GM19043 (cell line): ENCODE measurements at regions not wholly inside any gene's neighbourhood (a gene's known extent, or its start where the extent isn't known, plus 50 kb on each side); places are given as distances from the start of the nearest gene placed in this dataset.

Experiments
- ATAC-seq: cut with Tn5 transposase; IDR thresholded peaks from one replicate; pipeline ENCODE4 v1.9.1; 2021; ENCODE audit warnings: low read depth; ENCODE audit not compliant: unreplicated experiment

- ATAC-seq = no peak
These were observed 406.3 kb downstream of the CDH7 start for GRCh38 chr18:66156946-66157687.

GRCh38 chr18:66150650-66151049, 399.8 kb downstream of the CDH7 start:
- no peak for ATAC-seq

DNA sequence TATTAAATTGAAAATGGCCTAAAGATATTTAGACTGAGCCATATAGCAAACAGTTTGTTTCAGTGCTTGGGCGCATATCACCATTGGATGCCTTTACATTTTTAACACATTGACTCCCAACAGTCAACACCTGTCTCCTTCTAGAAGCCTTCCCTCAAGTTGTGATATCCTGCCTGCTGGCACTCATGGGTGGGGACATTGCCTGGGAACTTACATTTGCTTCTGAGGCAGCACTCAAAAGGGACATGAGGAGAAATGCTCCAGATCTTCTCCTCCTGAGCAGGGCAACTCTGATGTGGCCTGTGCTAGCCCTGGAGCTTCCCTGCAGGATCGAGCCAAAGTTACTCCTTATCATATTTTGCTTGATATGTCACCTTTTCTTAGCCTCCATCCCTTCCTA, 392.2 kb downstream of the CDH7 start:
- no peak for ATAC-seq

GRCh38 chr18:66141716-66142115, 390.9 kb downstream of the CDH7 start:
- ATAC-seq = no peak

- no peak for ATAC-seq
These were observed 387.8 kb downstream of the CDH7 start for GRCh38 chr18:66138642-66139041.

DNA sequence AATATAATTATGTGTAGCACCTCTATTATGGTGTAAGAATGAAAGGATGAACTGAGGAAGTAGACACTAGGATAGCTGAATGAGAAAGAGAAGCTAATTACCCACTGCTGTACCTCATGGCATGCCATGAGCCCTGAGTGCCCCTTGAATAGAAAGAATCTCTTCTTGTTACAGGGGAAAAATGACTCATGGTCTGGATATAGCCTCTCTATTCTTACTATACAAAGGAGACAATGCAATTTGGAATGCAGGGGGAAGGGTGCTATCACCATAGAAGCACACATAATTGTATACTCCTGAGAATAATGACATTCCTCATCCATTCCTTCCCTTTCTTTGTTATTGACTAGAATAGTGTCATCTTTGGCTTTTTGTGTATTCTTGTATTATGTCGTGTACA, 385.2 kb downstream of the CDH7 start:
- no peak for ATAC-seq

DNA sequence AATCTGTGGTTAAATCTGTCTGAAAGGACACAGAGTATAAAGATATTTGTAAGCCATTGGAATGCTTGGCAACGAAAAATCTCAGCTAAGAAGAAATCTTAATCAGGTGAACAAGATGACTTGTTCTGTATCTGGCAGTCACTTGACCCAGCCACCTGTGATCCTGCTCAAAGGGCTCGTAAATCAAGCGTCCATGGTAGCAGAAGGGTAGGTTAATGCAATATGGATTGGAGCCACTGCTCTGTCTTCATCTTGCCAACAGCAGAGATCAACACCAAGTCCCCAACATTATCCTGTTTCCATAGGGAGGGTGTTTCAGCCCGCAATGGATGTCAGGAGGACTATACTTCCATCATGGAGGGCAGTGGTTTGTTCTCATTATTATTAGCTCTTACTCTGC, 378.4 kb downstream of the CDH7 start:
- ATAC-seq = no peak

DNA sequence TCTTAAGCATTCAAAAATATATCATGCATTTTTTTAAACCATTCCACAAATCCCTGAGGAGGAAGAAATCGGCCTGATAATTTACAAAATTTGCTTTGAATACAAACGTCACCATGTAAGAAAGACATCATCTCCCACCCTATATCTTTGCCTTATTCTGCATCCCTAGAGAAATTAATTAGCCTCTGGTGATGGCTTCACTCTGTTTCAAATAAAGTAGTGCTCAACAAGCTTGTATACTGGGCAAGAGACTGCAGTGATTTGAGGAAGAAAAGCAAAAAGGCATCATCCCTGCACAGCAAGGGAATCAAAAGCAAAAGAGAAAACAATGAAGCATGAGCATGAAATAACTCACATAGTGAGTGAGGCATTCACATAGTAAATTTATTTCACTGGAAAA, 375.5 kb downstream of the CDH7 start:
- ATAC-seq = no peak

DNA sequence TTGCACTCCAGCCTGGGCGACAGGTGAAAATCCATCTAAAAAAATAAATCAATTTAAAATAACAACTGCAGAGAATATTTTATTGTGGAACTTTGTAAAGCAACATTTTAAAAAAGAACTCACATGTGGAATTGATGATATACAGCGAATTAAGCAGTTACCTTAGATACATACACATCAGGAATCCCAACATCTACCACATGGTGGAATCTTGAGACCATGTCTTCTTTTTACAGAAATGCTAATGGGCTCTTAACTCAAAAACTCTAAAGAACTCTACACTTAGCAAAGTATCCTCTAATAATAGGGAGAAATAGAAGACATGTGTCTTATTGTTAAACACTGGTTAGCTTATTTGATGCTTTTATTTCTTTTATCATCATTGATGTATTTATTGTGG, 373.6 kb downstream of the CDH7 start:
- no peak for ATAC-seq

DNA sequence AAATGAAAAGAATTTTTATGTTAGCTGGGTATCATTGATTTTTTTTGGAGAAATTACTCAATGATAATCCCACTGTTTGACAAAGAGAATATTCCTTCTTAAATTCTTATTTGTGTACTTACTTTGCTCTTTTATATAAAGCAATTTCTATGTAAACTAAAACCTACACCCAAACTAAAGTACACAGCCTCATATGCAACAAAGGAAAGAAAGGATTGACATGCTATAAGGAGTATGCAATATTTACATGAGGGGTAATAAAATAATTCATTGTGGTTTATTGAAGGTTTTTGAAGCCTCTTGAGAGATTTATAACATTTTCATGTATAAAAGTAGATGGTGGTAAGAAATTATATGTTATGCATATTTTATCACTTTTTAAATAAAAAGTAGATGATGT, 368.5 kb downstream of the CDH7 start:
- ATAC-seq = no peak

GRCh38 chr18:66111018-66111417, 360.2 kb downstream of the CDH7 start:
- no peak for ATAC-seq

GRCh38 chr18:66110607-66111006, 359.8 kb downstream of the CDH7 start:
- no peak for ATAC-seq

DNA sequence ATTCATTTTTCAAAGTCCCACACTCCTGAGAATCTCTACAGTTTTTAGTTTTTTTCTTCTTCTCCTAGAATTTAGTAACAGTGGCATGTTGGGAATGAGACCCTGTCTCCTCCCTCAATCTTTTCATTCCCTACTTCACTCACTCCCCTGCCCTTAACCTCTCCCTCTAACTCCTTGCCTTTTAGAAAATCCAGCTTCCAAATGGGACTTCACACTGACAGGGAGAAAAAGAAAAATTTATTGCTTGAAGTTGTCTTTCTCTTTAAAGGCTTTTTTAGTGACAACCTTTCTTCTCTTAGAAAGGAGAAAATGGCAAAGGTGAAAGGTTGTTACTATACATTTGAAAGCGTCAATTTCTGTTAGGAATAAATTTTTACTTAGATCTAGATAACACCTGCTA, 359.2 kb downstream of the CDH7 start:
- no peak for ATAC-seq

GRCh38 chr18:66107546-66107945, 356.7 kb downstream of the CDH7 start:
- no peak for ATAC-seq

GRCh38 chr18:66105016-66105415, 354.2 kb downstream of the CDH7 start:
- ATAC-seq = no peak

- ATAC-seq = no peak
These were observed 352.7 kb downstream of the CDH7 start for GRCh38 chr18:66103550-66103949.

DNA sequence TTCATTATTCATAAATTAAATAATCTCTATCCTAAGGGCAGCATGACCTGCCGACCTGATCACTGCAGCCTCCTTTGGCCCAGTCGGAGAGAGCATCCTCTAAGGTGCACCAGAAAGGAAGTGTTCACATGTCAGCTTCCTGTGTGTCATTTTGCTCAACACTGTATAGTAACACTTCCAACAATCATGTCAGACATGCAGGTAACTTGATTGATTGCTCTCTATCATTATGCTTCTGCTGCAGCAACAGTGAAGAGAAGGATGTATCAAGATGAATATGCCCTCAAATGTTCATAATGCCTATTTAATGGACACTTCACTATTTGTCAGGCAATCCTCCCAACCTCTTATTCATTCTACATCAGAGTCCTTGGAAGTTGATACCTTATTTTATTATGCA, 332.3 kb downstream of the CDH7 start:
- ATAC-seq = no peak

- no peak for ATAC-seq
These were observed 328.4 kb downstream of the CDH7 start for GRCh38 chr18:66078925-66079800.

DNA sequence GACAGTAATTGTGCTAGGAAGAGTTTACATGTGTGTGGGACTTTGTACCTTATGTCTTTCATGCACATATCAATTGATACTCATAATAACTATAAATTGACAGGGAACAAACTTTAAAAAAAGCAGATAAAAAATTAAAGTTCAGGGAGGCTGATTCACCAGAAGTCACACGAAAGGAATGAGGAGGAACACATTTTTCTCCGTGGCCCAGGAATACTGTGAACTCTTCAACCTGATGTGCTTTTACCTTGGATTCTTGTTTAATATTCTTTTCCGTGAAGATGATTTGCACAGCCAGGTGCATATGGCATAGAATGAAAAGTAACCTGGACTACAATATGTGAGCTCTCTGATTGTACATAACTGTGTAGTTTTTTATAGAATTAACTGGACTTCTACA, 326.3 kb downstream of the CDH7 start:
- no peak for ATAC-seq

- no peak for ATAC-seq
These were observed 315.4 kb downstream of the CDH7 start for GRCh38 chr18:66066191-66066590.

DNA sequence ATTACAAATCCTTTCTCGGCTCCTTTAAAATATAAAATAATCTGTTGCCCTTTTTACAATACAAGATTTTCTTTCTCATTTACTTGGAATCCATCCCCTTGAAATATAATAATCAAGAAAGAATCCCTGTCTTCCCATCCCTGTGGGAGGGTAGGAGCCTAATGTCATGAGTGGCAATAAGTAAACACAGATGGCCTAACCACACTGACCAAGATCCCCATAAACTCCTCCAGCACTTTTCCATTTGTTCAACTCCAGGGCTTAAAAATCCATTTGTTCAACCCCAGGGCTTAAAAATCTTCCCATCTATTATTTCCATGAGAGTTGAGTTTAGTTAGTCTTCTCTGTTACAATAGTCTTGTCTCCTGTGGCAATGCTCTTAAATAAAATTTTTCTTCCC, 297.6 kb downstream of the CDH7 start:
- ATAC-seq = no peak

- ATAC-seq = peak; percentile 75
These were observed 295.3 kb downstream of the CDH7 start for GRCh38 chr18:66046032-66046602.
